Suprapubic skin (tissue), 4 donors: ENCODE measurements at regions not wholly inside any gene's neighbourhood (a gene's known extent, or its start where the extent isn't known, plus 50 kb on each side); places are given as distances from the start of the nearest gene placed in this dataset.

ENCODE experiments used
- CTCF ChIP-seq, 2 donors: fragments of 200-600 bp in 1 of 2; fragments of 450-650 bp in 1 of 2; sonication (generic) in 1 of 2; IDR thresholded peaks; one replicate each; pipeline ENCODE4 v1.5.1; 2016 to 2019; ENCODE audit warnings: antibody characterized with exemption in 2 of 2, mild to moderate bottlenecking in 1 of 2, moderate library complexity in 1 of 2
- EP300 ChIP-seq: sonication (generic); formaldehyde crosslinking; IDR thresholded peaks from one replicate; pipeline ENCODE4 v1.6.1; 2017; ENCODE audit warnings: antibody characterized with exemption
- POLR2A ChIP-seq, 2 donors: fragments of 450-650 bp; IDR thresholded peaks; one replicate each; pipeline ENCODE4 v1.6.1; 2017; ENCODE audit warnings: antibody characterized with exemption in 2 of 2, mild to moderate bottlenecking in 2 of 2, moderate library complexity in 2 of 2
- POLR2AphosphoS5 ChIP-seq, 3 donors: sonication (generic); formaldehyde crosslinking; IDR thresholded peaks; one replicate each; pipeline ENCODE4 v1.6.1; 2017; ENCODE audit warnings: antibody characterized with exemption in 3 of 3

- TF ChIP-seq CTCF (IDR thresholded peaks at IDR 0.05), result no peak
- TF ChIP-seq EP300, result no peak
- no peak for TF ChIP-seq POLR2AphosphoS5 (IDR thresholded peaks at IDR 0.05)
- no peak for TF ChIP-seq POLR2A (IDR thresholded peaks at IDR 0.05)
Observed at GRCh38 chr20:52419205-52419604, 227.6 kb upstream of the ZFP64 start.
